Fibroblast of pulmonary artery (primary cell): ENCODE measurements at regions not wholly inside any gene's neighbourhood (a gene's known extent, or its start where the extent isn't known, plus 50 kb on each side); places are given as distances from the start of the nearest gene placed in this dataset.

Experiments
- DNase-seq: peaks from one replicate; pipeline ENCODE4 v3.0.0-alpha.2; 2010; ENCODE audit warnings: low read depth
- H3K4me3 ChIP-seq: replicated peaks from 2 replicates; pipeline ENCODE4 v1.5.1; 2011; ENCODE audit warnings: low read depth, mild to moderate bottlenecking, control low read depth, low read length, moderate library complexity
- CTCF ChIP-seq: IDR thresholded peaks from 2 replicates; pipeline ENCODE4 v1.5.1; 2011; ENCODE audit warnings: mild to moderate bottlenecking, control low read depth, low read length, inconsistent platforms; ENCODE audit errors: missing control alignments

- no peak overlapping the region for H3K4me3 ChIP-seq
- no peak for TF ChIP-seq CTCF
- no peak for DNase-seq
These were observed 1103.5 kb upstream of the RBFOX1 start for GRCh38 chr16:6229186-6229585.

- no peak overlapping the region for H3K4me3 ChIP-seq
- no peak for TF ChIP-seq CTCF
- no peak for DNase-seq
These were observed 1113.8 kb upstream of the RBFOX1 start for GRCh38 chr16:6218855-6219254.

GRCh38 chr16:6216836-6217235 lies 1115.8 kb upstream of the RBFOX1 start:
- no peak for TF ChIP-seq CTCF
- H3K4me3 ChIP-seq, result no peak overlapping the region
- no peak for DNase-seq

- no peak for TF ChIP-seq CTCF
- no peak for DNase-seq
- H3K4me3 ChIP-seq, result no peak overlapping the region
These were observed 1114.0 kb upstream of the EEF2KMT start for GRCh38 chr16:6211644-6212043.

- no peak for TF ChIP-seq CTCF
- DNase-seq, result no peak
- no peak overlapping the region for H3K4me3 ChIP-seq
These were observed 1111.8 kb upstream of the EEF2KMT start for GRCh38 chr16:6209355-6209930.

GRCh38 chr16:6207580-6207979 lies 1110.0 kb upstream of the EEF2KMT start:
- H3K4me3 ChIP-seq, result no peak overlapping the region
- TF ChIP-seq CTCF, result no peak
- no peak for DNase-seq

- no peak for TF ChIP-seq CTCF
- no peak for DNase-seq
- no peak overlapping the region for H3K4me3 ChIP-seq
These were observed 1109.5 kb upstream of the EEF2KMT start for GRCh38 chr16:6207124-6207523.
